ENCODE measurements at regions not wholly inside any gene's neighbourhood (a gene's known extent, or its start where the extent isn't known, plus 50 kb on each side); places are given as distances from the start of the nearest gene placed in this dataset.
A peak's percentile ranks its signal among the peaks of the same experiment; 100 is the strongest.

GRCh38 chr20:10868299-10868698 lies 194.5 kb upstream of the JAG1 start:
- DNase-seq: no peak

- no peak for DNase-seq
These were observed 199.2 kb upstream of the JAG1 start for GRCh38 chr20:10873026-10873425.

- no peak for DNase-seq
These were observed 201.9 kb upstream of the JAG1 start for GRCh38 chr20:10875653-10876052.

GRCh38 chr20:10876558-10876957 lies 202.8 kb upstream of the JAG1 start:
- DNase-seq: no peak

- DNase-seq: no peak
These were observed 203.5 kb upstream of the JAG1 start for GRCh38 chr20:10877342-10877741.

- DNase-seq: no peak
These were observed 209.4 kb upstream of the JAG1 start for GRCh38 chr20:10883166-10883565.

GRCh38 chr20:10893321-10893720 lies 219.5 kb upstream of the JAG1 start:
- DNase-seq: no peak

GRCh38 chr20:10897336-10897735 lies 223.5 kb upstream of the JAG1 start:
- no peak for DNase-seq

GRCh38 chr20:10898552-10898951 lies 224.8 kb upstream of the JAG1 start:
- no peak for DNase-seq

- no peak for DNase-seq
These were observed 228.4 kb upstream of the JAG1 start for GRCh38 chr20:10902174-10902573.

- DNase-seq: peak; percentile 31
These were observed 228.9 kb upstream of the JAG1 start for GRCh38 chr20:10902576-10903282.

GRCh38 chr20:10906834-10907233 lies 233.0 kb upstream of the JAG1 start:
- no peak for DNase-seq

- DNase-seq: no peak
These were observed 236.0 kb upstream of the JAG1 start for GRCh38 chr20:10909803-10910202.

GRCh38 chr20:10910535-10911178 lies 236.9 kb upstream of the JAG1 start:
- no peak for DNase-seq

- DNase-seq: no peak
These were observed 237.5 kb upstream of the JAG1 start for GRCh38 chr20:10911298-10911697.

- DNase-seq: no peak
These were observed 242.0 kb upstream of the JAG1 start for GRCh38 chr20:10915815-10916214.

GRCh38 chr20:10916312-10916711 lies 242.5 kb upstream of the JAG1 start:
- DNase-seq: no peak

- DNase-seq: no peak
These were observed 244.0 kb upstream of the JAG1 start for GRCh38 chr20:10917826-10918225.

- DNase-seq: no peak
These were observed 245.8 kb upstream of the JAG1 start for GRCh38 chr20:10919396-10920140.

- no peak for DNase-seq
These were observed 246.6 kb upstream of the JAG1 start for GRCh38 chr20:10920396-10920795.

- no peak for DNase-seq
These were observed 247.8 kb upstream of the JAG1 start for GRCh38 chr20:10921491-10922010.

GRCh38 chr20:10922506-10922905 lies 248.7 kb upstream of the JAG1 start:
- peak; percentile 28 for DNase-seq

GRCh38 chr20:10922941-10923340 lies 249.1 kb upstream of the JAG1 start:
- DNase-seq: peak; percentile 72

Measured in eye (tissue), 1 donor.